Medulla oblongata (tissue), 1 donor: ENCODE measurements at regions not wholly inside any gene's neighbourhood (a gene's known extent, or its start where the extent isn't known, plus 50 kb on each side); places are given as distances from the start of the nearest gene placed in this dataset.
A peak's percentile ranks its signal among the peaks of the same experiment; 100 is the strongest.

Source experiments
- DNase-seq: peaks from one replicate; pipeline ENCODE4 v3.0.0-alpha.2; 2015; ENCODE audit errors: extremely low spot score

GRCh38 chr15:94893091-94893490 is 661.7 kb downstream of the MCTP2 start:
- DNase-seq, result no peak

GRCh38 chr15:94894056-94894455 is 662.7 kb downstream of the MCTP2 start:
- no peak for DNase-seq

GRCh38 chr15:94909510-94909909 is 678.1 kb downstream of the MCTP2 start:
- DNase-seq, result no peak

- DNase-seq, result no peak
Observed at GRCh38 chr15:94910166-94910565, 678.8 kb downstream of the MCTP2 start.

GRCh38 chr15:94912760-94913159 is 681.4 kb downstream of the MCTP2 start:
- DNase-seq, result no peak

- peak; percentile 3 for DNase-seq
Observed at GRCh38 chr15:94917068-94917467, 685.7 kb downstream of the MCTP2 start.

GRCh38 chr15:94921936-94922335 is 690.6 kb downstream of the MCTP2 start:
- DNase-seq, result no peak

GRCh38 chr15:94924057-94924456 is 692.7 kb downstream of the MCTP2 start:
- DNase-seq, result no peak

- no peak for DNase-seq
Observed at GRCh38 chr15:94924971-94925598, 693.7 kb downstream of the MCTP2 start.

GRCh38 chr15:94925680-94926079 is 694.3 kb downstream of the MCTP2 start:
- DNase-seq, result no peak

- no peak for DNase-seq
Observed at GRCh38 chr15:94927003-94927402, 695.6 kb downstream of the MCTP2 start.

GRCh38 chr15:94929282-94929681 is 697.9 kb downstream of the MCTP2 start:
- DNase-seq, result no peak

GRCh38 chr15:94930441-94930840 is 699.1 kb downstream of the MCTP2 start:
- no peak for DNase-seq

GRCh38 chr15:94930960-94931359 is 699.6 kb downstream of the MCTP2 start:
- no peak for DNase-seq

- no peak for DNase-seq
Observed at GRCh38 chr15:94934440-94934839, 703.1 kb downstream of the MCTP2 start.

GRCh38 chr15:94937242-94937641 is 705.9 kb downstream of the MCTP2 start:
- DNase-seq, result no peak

- DNase-seq, result no peak
Observed at GRCh38 chr15:94943888-94944287, 712.5 kb downstream of the MCTP2 start.

- DNase-seq, result no peak
Observed at GRCh38 chr15:94951538-94951937, 720.2 kb downstream of the MCTP2 start.

GRCh38 chr15:94963953-94964352 is 732.6 kb downstream of the MCTP2 start:
- DNase-seq, result no peak

GRCh38 chr15:94965593-94965992 is 734.2 kb downstream of the MCTP2 start:
- no peak for DNase-seq

- no peak for DNase-seq
Observed at GRCh38 chr15:94968133-94968532, 736.8 kb downstream of the MCTP2 start.

- DNase-seq, result no peak
Observed at GRCh38 chr15:94970096-94970495, 738.7 kb downstream of the MCTP2 start.

- no peak for DNase-seq
Observed at GRCh38 chr15:94970802-94971201, 739.4 kb downstream of the MCTP2 start.

GRCh38 chr15:94972314-94972713 is 741.0 kb downstream of the MCTP2 start:
- no peak for DNase-seq
